Spleen (tissue), 7 donors: ENCODE measurements at regions not wholly inside any gene's neighbourhood (a gene's known extent, or its start where the extent isn't known, plus 50 kb on each side); places are given as distances from the start of the nearest gene placed in this dataset.

ENCODE experiments used
- CTCF ChIP-seq, 11 experiments: fragments of 200-600 bp in 7 of 11; fragments of 450-650 bp in 4 of 11; sonication (generic) in 4 of 11; IDR thresholded peaks in 8 of 11; conservative IDR thresholded peaks in 3 of 11; 1 replicate in 7 of 11; 2 replicates in 4 of 11; pipeline versions ENCODE4 v1.4.0 to v1.8.0; 2016 to 2021; ENCODE audit warnings: antibody characterized with exemption in 11 of 11, inconsistent platforms in 4 of 11, mild to moderate bottlenecking in 1 of 11
- POLR2A ChIP-seq, 3 donors: fragments of 450-650 bp; IDR thresholded peaks; one replicate each; pipeline ENCODE4 v1.5.1; 2017; ENCODE audit warnings: antibody characterized with exemption in 3 of 3, mild to moderate bottlenecking in 1 of 3
- POLR2AphosphoS5 ChIP-seq, 3 donors: sonication (generic); formaldehyde crosslinking; IDR thresholded peaks; one replicate each; pipeline ENCODE4 v1.5.1; 2017; ENCODE audit warnings: antibody characterized with exemption in 3 of 3
- donor health status: DM: no; HTN: no; CAD: no; lungs with moderate emphysema.
- donor health status: DM: no; HTN: no; CAD: no.
- donor health status: DM: no; HTN: no; CAD: no.

DNA sequence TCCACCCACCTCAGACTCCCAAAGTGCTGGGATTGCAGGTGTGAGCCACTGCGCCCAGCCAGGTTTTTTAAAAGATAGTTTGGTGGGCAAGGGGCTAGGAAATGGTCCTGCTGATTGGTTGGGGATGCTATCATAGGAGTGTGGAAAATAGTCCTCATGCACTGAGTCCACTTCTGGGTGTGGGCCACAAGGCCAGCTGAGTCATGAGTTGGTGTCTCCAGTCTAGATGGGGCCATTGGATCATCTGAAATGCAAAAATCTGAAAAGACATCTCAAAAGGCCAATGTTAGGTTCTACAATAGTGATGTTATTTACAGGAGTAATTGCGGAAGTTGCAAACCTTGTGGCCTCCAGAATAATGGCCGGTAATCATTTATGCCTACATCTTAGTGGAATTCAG, 221.1 kb downstream of the ZNF674 start:
- TF ChIP-seq POLR2A (IDR thresholded peaks at IDR 0.05) (no peak), CTCF (IDR thresholded peaks at IDR 0.05 in 8 of 11, conservative IDR thresholded peaks at IDR 0.05 in 3 of 11) (no peak), POLR2AphosphoS5 (IDR thresholded peaks at IDR 0.05) (no peak)
